Kidney (tissue), 13 donors: ENCODE measurements at regions not wholly inside any gene's neighbourhood (a gene's known extent, or its start where the extent isn't known, plus 50 kb on each side); places are given as distances from the start of the nearest gene placed in this dataset.

Source experiments
- DNase-seq, 5 donors: peaks; one replicate each; pipeline ENCODE4 v3.0.0-alpha.2; 2013 to 2020
- FAIRE-seq: peaks from 2 replicates; lab custom pipeline; 2012; peaks lifted over from hg19 to GRCh38; lab: Jason Lieb, UNC
- H3K27ac ChIP-seq, 2 donors: one replicate each; pipeline ENCODE4 v1.7.0; 2013; ENCODE audit warnings: low read depth in 2 of 2, low read length in 2 of 2, inconsistent platforms in 1 of 2
- H3K27me3 ChIP-seq: one replicate; pipeline ENCODE4 v1.7.1; 2013; ENCODE audit warnings: low read length, inconsistent platforms; ENCODE audit not compliant: control insufficient read depth, insufficient read depth
- H3K36me3 ChIP-seq, 3 donors: one replicate each; pipeline versions ENCODE4 v1.7.0 to v1.7.1; 2013; ENCODE audit warnings: low read length in 3 of 3, control low read depth in 1 of 3, inconsistent platforms in 1 of 3; ENCODE audit not compliant: insufficient read depth in 3 of 3, control insufficient read depth in 2 of 3
- H3K4me1 ChIP-seq, 3 donors: one replicate each; pipeline versions ENCODE4 v1.7.0 to v1.7.1; 2013; ENCODE audit warnings: low read length in 3 of 3, inconsistent platforms in 1 of 3, low read depth in 1 of 3; ENCODE audit not compliant: control insufficient read depth in 2 of 3, insufficient read depth in 2 of 3
- H3K4me3 ChIP-seq, 3 donors: one replicate each; pipeline versions ENCODE4 v1.7.0 to v1.8.1; 2013; ENCODE audit warnings: low read length in 3 of 3, control low read depth in 1 of 3, inconsistent platforms in 1 of 3
- H3K9ac ChIP-seq, 3 donors: one replicate each; pipeline versions ENCODE4 v1.7.0 to v1.7.1; 2013; ENCODE audit warnings: low read length in 3 of 3, control low read depth in 1 of 3, inconsistent platforms in 1 of 3
- H3K9me3 ChIP-seq, 3 donors: one replicate each; pipeline versions ENCODE4 v1.7.0 to v1.7.1; 2013; ENCODE audit warnings: low read length in 3 of 3, control low read depth in 1 of 3, inconsistent platforms in 1 of 3; ENCODE audit not compliant: control insufficient read depth in 2 of 3, insufficient read depth in 1 of 3
- CTCF ChIP-seq: IDR thresholded peaks from 3 replicates; pipeline ENCODE4 v1.5.1; 2012; ENCODE audit warnings: mild to moderate bottlenecking, moderate library complexity, borderline replicate concordance; ENCODE audit not compliant: insufficient read depth; ENCODE audit errors: extremely low read depth
- intact Hi-C: fragments of 100-400 bp; cut with DNase I; formaldehyde crosslinking; loops from one replicate; pipeline ENCODE4 v1.11.1; 2022
- donor health status: control.
- donor health status: control.
- donor health status: control.
- donor health status: control.
- donor health status: control.
- donor health status: DM: yes; HTN: yes; CAD: no.
- donor health status: Normal renal cell carcinoma (clear cell type).

- no peaks in the 10 kb centered on the region for H3K27me3 ChIP-seq
- DNase-seq (no peak), FAIRE-seq (no peak)
- intact Hi-C loops = no loop called here
- no peaks in the 10 kb centered on the region for H3K4me1 ChIP-seq
- H3K9me3 ChIP-seq = no peaks in the 10 kb centered on the region
- no peak overlapping the region for H3K9ac ChIP-seq
- no peak overlapping the region for H3K4me3 ChIP-seq
- TF ChIP-seq CTCF = no peak
- H3K36me3 ChIP-seq = no peaks in the 10 kb centered on the region
- no peak overlapping the region for H3K27ac ChIP-seq
Observed at GRCh38 chr3:31224936-31225335, 307.8 kb upstream of the STT3B start.

GRCh38 chr3:31225923-31226322 lies 306.8 kb upstream of the STT3B start:
- no peak overlapping the region for H3K4me3 ChIP-seq
- FAIRE-seq (no peak), DNase-seq (no peak)
- H3K27ac ChIP-seq = no peak overlapping the region
- TF ChIP-seq CTCF = no peak
- no peak overlapping the region for H3K9ac ChIP-seq
- H3K36me3 ChIP-seq = no peaks in the 10 kb centered on the region
- intact Hi-C loops = no loop called here
- no peaks in the 10 kb centered on the region for H3K27me3 ChIP-seq
- H3K9me3 ChIP-seq = no peaks in the 10 kb centered on the region
- no peaks in the 10 kb centered on the region for H3K4me1 ChIP-seq

- no peak for DNase-seq
- H3K4me1 ChIP-seq = no peaks in the 10 kb centered on the region
- no peak overlapping the region for H3K4me3 ChIP-seq
- no peak for FAIRE-seq
- no peaks in the 10 kb centered on the region for H3K27me3 ChIP-seq
- intact Hi-C loops = no loop called here
- no peak overlapping the region for H3K27ac ChIP-seq
- no peak for TF ChIP-seq CTCF
- no peaks in the 10 kb centered on the region for H3K36me3 ChIP-seq
- H3K9ac ChIP-seq = no peak overlapping the region
- no peaks in the 10 kb centered on the region for H3K9me3 ChIP-seq
Observed at GRCh38 chr3:31226346-31226745, 306.4 kb upstream of the STT3B start.

- no peaks in the 10 kb centered on the region for H3K4me1 ChIP-seq
- TF ChIP-seq CTCF = no peak
- H3K9ac ChIP-seq = no peak overlapping the region
- H3K36me3 ChIP-seq = no peaks in the 10 kb centered on the region
- no peak overlapping the region for H3K27ac ChIP-seq
- intact Hi-C loops = no loop called here
- no peaks in the 10 kb centered on the region for H3K27me3 ChIP-seq
- FAIRE-seq (no peak), DNase-seq (no peak)
- no peaks in the 10 kb centered on the region for H3K9me3 ChIP-seq
- no peak overlapping the region for H3K4me3 ChIP-seq
Observed at GRCh38 chr3:31227131-31227562, 305.6 kb upstream of the STT3B start.
